HEK293T (cell line): ENCODE measurements at regions not wholly inside any gene's neighbourhood (a gene's known extent, or its start where the extent isn't known, plus 50 kb on each side); places are given as distances from the start of the nearest gene placed in this dataset.

Source experiments
- CTCF ChIA-PET: fragments of 350-600 bp; formaldehyde crosslinking; extraction: SDS; loops from one replicate; lab custom pipeline; 2021; ENCODE audit warnings: antibody characterized with exemption, inconsistent platforms; lab: Yijun Ruan, JAX
- POLR2A ChIA-PET: fragments of 350-600 bp; formaldehyde crosslinking; extraction: SDS; loops from one replicate; lab custom pipeline; 2020; ENCODE audit warnings: antibody characterized with exemption, inconsistent platforms; lab: Yijun Ruan, JAX
- DNase-seq: peaks from one replicate; pipeline ENCODE4 v3.0.0; 2012; ENCODE audit warnings: mixed read lengths; ENCODE audit errors: extremely low spot score
- ARNT ChIP-seq: fragments of 450-650 bp; IDR thresholded peaks from 2 replicates; pipeline ENCODE4 v1.6.1; 2017; ENCODE audit warnings: mild to moderate bottlenecking
- BHLHE40 ChIP-seq: fragments of 450-650 bp; IDR thresholded peaks from 2 replicates; pipeline ENCODE4 v1.6.1; 2016; ENCODE audit warnings: mild to moderate bottlenecking, moderate library complexity, borderline replicate concordance
- CTBP1 ChIP-seq: fragments of 450-650 bp; IDR thresholded peaks from 2 replicates; pipeline ENCODE4 v1.6.1; 2016; ENCODE audit warnings: borderline replicate concordance
- ELF4 ChIP-seq: fragments of 450-650 bp; IDR thresholded peaks from 2 replicates; pipeline ENCODE4 v1.6.1; 2017; ENCODE audit warnings: antibody characterized with exemption
- FOXA1 ChIP-seq: fragments of 450-650 bp; IDR thresholded peaks from 2 replicates; pipeline ENCODE4 v1.6.1; 2016; ENCODE audit warnings: mild to moderate bottlenecking
- FOXK2 ChIP-seq: fragments of 450-650 bp; IDR thresholded peaks from 2 replicates; pipeline ENCODE4 v1.6.1; 2016; ENCODE audit warnings: mild to moderate bottlenecking
- FOXM1 ChIP-seq: fragments of 450-650 bp; IDR thresholded peaks from 2 replicates; pipeline ENCODE4 v1.6.1; 2017; ENCODE audit warnings: mild to moderate bottlenecking, borderline replicate concordance
- HDGF ChIP-seq: fragments of 450-650 bp; IDR thresholded peaks from 2 replicates; pipeline ENCODE4 v1.6.1; 2017; ENCODE audit warnings: antibody characterized with exemption, borderline replicate concordance
- L3MBTL2 ChIP-seq: fragments of 450-650 bp; conservative IDR thresholded peaks from 2 replicates; pipeline ENCODE4 v1.6.1; 2016; ENCODE audit warnings: mild to moderate bottlenecking
- LEF1 ChIP-seq: fragments of 450-650 bp; IDR thresholded peaks from 2 replicates; pipeline ENCODE4 v1.6.1; 2017; ENCODE audit warnings: mild to moderate bottlenecking, borderline replicate concordance
- NFRKB ChIP-seq: fragments of 450-650 bp; IDR thresholded peaks from 2 replicates; pipeline ENCODE4 v1.6.1; 2016; ENCODE audit warnings: mild to moderate bottlenecking, moderate library complexity
- SP1 ChIP-seq: fragments of 450-650 bp; IDR thresholded peaks from 2 replicates; pipeline ENCODE4 v1.6.1; 2017
- SUZ12 ChIP-seq: fragments of 450-650 bp; IDR thresholded peaks from 2 replicates; pipeline ENCODE4 v1.6.1; 2016; ENCODE audit warnings: mild to moderate bottlenecking
- TARDBP ChIP-seq: fragments of 450-650 bp; IDR thresholded peaks from 2 replicates; pipeline ENCODE4 v1.6.1; 2016
- ZNF384 ChIP-seq: fragments of 450-650 bp; IDR thresholded peaks from 2 replicates; pipeline ENCODE4 v1.6.1; 2016
- TF ChIP-seq, protein P1 (sequence below): fragments of 450-650 bp; IDR thresholded peaks from 2 replicates; pipeline ENCODE4 v1.6.1; 2016

DNA sequence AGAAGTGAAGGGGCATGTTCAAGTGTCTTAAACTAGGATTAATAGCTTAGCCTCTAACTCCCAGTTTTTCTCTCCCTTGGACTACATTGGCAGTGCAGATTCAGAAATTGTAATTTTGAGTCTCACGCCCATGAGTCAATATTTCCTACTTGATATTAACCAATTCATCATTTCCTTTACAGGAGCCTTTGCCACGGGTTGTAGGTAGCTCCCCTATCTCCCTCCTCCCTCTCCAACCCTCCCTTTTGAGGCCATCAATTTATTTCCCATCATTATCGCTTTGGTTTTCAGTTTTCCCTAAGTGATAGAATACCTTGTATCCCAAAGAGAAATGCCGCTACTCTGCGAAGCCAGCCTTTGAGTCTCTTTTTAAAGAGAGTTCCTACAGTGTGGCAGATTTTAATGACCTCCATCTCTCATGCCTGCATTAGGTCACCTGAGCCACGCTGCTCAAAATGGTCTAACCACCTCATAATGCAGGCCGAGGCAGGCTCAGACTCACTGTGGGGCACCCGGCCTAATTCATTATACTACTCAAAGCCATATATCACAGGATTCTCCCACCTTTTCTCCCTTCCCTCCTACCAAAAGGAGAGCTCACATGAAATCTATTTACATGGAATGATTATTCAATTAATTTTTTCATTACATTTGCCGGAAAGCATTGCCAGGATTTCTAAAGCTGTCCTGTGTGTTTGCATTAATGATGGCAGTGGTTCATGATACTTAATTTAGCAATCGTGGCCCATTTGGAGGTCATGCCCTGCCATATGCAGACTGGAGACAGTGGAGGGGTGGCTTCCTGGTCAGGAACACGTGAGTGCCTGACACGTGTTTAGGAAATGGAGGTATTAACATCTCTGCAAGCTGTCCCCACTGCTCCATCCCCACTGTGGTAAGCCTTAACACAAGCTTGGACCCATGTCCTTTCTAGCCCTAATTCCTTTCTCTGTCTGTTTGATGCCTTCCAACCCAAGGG, 448.2 kb upstream of the AUTS2 start:
- CTCF ChIA-PET: no interaction called here
- POLR2A ChIA-PET: no interaction called here
- DNase-seq: no peak
- TF ChIP-seq CTBP1: no peak
- no peak for TF ChIP-seq BHLHE40
- TF ChIP-seq FOXM1: no peak
- no peak for TF ChIP-seq HDGF
- no peak for TF ChIP-seq NFRKB

DNA sequence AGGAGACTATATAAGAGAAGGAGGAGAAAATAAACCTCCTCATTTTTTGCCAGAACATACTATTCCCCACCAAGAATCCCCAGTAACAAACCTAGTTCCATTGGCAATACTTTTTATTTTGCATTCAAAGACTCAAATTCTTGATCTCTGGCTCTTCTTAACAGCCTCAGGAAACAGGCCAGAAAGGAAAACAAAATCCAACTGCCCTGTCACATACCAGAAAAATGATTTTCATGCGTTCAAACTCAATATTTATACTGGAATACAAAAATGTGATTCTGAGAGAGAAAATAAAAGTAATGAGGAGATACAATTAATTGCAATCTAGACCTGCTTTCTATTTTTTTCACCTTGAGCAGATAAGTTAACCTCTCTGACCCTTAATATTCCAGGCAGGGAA, 435.9 kb upstream of the AUTS2 start:
- no peak for DNase-seq
- ChIA-PET POLR2A (no interaction called here), CTCF (no interaction called here)
- TF ChIP-seq FOXK2 (no peak), NFRKB (no peak), BHLHE40 (no peak), SP1 (no peak), FOXA1 (no peak), ARNT (no peak), HDGF (no peak), TARDBP (no peak), ELF4 (no peak), LEF1 (no peak), FOXM1 (no peak), ZNF384 (no peak), CTBP1 (no peak), SUZ12 (no peak), L3MBTL2 (no peak)
- TF ChIP-seq, protein P1, sequence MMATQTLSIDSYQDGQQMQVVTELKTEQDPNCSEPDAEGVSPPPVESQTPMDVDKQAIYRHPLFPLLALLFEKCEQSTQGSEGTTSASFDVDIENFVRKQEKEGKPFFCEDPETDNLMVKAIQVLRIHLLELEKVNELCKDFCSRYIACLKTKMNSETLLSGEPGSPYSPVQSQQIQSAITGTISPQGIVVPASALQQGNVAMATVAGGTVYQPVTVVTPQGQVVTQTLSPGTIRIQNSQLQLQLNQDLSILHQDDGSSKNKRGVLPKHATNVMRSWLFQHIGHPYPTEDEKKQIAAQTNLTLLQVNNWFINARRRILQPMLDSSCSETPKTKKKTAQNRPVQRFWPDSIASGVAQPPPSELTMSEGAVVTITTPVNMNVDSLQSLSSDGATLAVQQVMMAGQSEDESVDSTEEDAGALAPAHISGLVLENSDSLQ: no peak

DNA sequence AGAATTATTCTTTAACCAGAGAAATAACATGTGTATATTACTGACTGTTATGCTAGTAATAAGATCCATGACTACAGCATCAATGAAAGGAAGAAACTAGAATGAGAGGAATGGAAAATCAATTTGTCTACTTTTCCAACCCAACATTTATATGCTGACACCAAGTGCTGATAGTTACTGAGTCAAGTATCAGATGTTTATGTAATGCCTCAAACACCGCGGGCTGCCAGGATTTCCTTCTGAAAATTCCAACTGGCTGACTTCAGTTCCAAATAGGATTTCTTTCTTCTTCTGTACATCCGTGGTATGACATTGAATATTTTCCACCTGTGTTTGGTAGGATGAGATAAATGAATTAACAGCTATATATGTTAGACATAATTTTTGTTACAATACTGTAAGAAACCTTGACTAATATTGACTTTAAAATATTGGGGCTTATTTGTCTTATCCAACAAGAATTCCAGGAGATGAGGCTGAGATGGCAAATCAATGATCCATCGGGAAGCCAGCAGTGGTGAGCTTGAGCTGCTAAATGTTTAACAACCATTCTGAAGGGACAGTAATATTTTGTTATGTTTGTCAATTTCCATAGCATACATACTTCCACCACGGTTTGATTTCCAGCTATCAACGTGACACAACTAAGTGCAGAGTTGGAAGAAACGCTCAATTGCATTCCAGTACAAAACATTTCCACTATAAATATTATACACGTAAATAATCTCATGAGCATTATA, 435.2 kb upstream of the AUTS2 start:
- POLR2A ChIA-PET: no interaction called here
- CTCF ChIA-PET: no interaction called here
- TF ChIP-seq TARDBP: no peak
- no peak for TF ChIP-seq CTBP1
- no peak for TF ChIP-seq LEF1
- no peak for TF ChIP-seq ARNT
- no peak for TF ChIP-seq NFRKB
- TF ChIP-seq L3MBTL2: no peak
- TF ChIP-seq, protein P1: no peak
- TF ChIP-seq BHLHE40: no peak
- TF ChIP-seq ELF4: no peak
- no peak for TF ChIP-seq FOXK2
- TF ChIP-seq ZNF384: no peak
- no peak for TF ChIP-seq SP1
- no peak for TF ChIP-seq HDGF
- no peak for TF ChIP-seq FOXA1
- no peak for TF ChIP-seq FOXM1
- no peak for TF ChIP-seq SUZ12
- DNase-seq: no peak

DNA sequence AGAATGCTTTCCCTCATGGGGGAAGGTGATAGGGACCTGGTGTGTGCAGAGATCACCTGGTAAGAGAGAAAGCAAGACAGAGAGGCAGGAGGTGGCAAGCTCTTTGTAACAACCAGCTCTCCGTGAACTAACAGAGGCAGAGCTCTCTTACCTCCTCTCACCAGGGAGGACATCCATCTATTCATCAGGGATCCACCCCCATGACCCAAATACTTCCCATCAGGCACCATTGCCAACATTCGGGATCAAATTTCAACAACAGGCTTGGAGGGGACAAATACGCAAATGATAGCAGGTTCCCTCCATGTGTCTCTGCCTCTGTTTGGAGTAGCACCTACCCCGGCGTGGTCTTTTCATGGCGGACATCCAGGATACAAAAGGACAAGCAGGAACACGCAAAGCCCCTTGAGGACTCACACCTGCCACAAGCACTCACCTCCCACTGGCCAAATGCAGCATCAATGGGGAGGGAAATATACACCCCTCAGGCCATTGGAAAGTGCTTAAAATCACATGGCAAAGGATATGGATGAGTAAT, 431.2 kb upstream of the AUTS2 start:
- TF ChIP-seq NFRKB (no peak), L3MBTL2 (no peak), LEF1 (no peak), SUZ12 (no peak), BHLHE40 (no peak), ELF4 (no peak)
- ChIA-PET POLR2A (no interaction called here), CTCF (no interaction called here)
- DNase-seq: no peak

DNA sequence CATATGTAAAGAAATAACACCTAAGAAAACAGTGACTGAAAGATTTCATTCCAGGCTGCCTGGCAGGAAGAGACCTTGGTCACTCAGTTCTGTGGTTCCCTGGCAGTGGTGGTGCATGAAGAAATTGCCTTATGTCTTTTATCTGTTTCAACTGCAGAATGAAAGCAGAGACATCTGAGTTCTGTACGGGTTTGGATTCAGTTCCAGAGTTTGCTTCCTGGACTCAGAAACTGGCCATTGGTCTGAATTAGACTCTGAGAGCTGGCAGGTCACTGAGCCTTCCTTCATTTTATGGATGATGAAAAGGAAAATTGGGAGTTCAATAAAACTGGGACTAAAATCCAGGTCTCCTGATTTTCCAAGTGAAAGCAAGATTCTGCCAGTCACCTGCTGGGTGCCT, 428.9 kb upstream of the AUTS2 start:
- TF ChIP-seq HDGF: no peak
- no peak for TF ChIP-seq FOXA1
- no peak for TF ChIP-seq SP1
- TF ChIP-seq FOXM1: no peak
- no peak for TF ChIP-seq ELF4
- no peak for TF ChIP-seq L3MBTL2
- no peak for TF ChIP-seq NFRKB
- TF ChIP-seq FOXK2: no peak
- no peak for TF ChIP-seq SUZ12
- no peak for TF ChIP-seq CTBP1
- POLR2A ChIA-PET: no interaction called here
- DNase-seq: no peak
- CTCF ChIA-PET: no interaction called here

DNA sequence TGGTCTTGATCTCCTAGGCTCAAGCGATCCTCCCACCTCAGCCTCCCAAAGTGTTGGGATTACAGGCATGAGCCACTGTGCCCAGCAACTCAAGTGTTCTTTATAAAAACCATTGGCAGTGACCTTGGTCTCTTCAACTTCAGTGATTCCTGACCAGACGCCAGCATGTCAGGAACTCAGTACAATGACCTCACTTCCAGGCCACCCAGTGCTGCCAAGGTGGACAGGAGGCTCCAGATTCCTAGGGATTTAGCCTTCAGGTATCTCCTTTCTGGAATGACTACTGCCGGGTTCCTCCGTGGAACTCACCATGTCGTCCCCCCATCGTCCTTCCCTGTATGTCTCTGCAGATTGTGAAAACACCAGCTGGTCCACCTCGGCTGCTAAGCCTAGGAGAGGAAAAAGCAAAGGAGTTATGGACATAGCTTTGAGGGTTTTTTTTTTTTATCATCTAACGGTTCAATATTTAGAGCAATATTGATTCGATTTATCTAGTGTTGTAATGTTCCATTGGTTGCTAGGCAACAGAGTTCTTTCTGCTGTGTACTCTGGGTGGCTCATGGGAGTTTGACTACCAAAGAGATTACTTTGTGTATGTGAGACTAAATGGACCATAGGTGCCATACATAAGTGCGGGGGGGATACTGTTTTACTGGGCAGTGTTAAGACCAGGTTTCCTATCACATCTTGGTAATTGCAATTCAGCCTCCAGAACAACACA, 425.8 kb upstream of the AUTS2 start:
- POLR2A ChIA-PET: no interaction called here
- CTCF ChIA-PET: interaction anchor here (0.6 kb wide), 1 partner anchor 833 kb away, joined by 7 read pairs; no protein-coding TSS in a partner anchor
- TF ChIP-seq L3MBTL2: no peak
- TF ChIP-seq ELF4: no peak
- no peak for TF ChIP-seq LEF1
- TF ChIP-seq FOXK2: no peak
- no peak for TF ChIP-seq FOXM1
- no peak for TF ChIP-seq ZNF384
- TF ChIP-seq SUZ12: no peak
- TF ChIP-seq, protein P1: no peak
- TF ChIP-seq BHLHE40: no peak
- TF ChIP-seq ARNT: no peak
- no peak for TF ChIP-seq HDGF
- no peak for TF ChIP-seq SP1
- no peak for TF ChIP-seq TARDBP
- TF ChIP-seq CTBP1: no peak
- TF ChIP-seq NFRKB: no peak
- no peak for TF ChIP-seq FOXA1
- DNase-seq: no peak
